Panc1 (cell line): ENCODE measurements at regions not wholly inside any gene's neighbourhood (a gene's known extent, or its start where the extent isn't known, plus 50 kb on each side); places are given as distances from the start of the nearest gene placed in this dataset.

Source experiments
- TCF7L2 ChIP-seq: IDR thresholded peaks from 2 replicates; pipeline ENCODE4 v1.6.1; 2011; ENCODE audit warnings: mild to moderate bottlenecking, low read depth, low read length, inconsistent platforms
- TF ChIP-seq, protein P1 (sequence below), 2 experiments: IDR thresholded peaks; 2 replicates each; pipeline ENCODE4 v1.6.1; 2011 to 2012; ENCODE audit warnings: low read depth in 2 of 2, control low read depth in 1 of 2, low read length in 1 of 2, mild to moderate bottlenecking in 1 of 2, moderate library complexity in 1 of 2; ENCODE audit not compliant: insufficient read depth in 1 of 2
- TF ChIP-seq, protein P2 (sequence below): fragments of 450-650 bp; IDR thresholded peaks from 2 replicates; pipeline ENCODE4 v1.5.1; 2017; ENCODE audit warnings: mild to moderate bottlenecking

DNA sequence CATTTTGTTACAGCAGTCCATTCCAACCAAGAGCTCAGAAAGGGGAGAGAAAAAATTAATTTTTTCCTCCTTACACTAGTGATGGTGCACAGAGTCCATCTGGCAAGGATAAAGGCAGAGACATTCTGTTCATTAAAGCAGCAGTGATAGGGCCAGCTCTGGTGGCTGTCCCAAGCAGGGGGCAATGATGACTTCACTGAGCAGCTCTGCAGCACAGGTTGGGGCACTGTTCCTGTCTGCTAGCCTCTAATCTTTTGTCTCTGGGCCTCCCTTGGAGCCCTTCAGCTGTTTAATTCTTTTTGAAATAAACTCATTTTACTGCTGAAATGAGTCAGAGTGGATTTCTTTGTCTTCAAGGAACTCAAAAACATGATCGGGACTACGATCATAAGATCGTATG is 200.9 kb upstream of the PLXNC1 start:
- TF ChIP-seq, protein P1, sequence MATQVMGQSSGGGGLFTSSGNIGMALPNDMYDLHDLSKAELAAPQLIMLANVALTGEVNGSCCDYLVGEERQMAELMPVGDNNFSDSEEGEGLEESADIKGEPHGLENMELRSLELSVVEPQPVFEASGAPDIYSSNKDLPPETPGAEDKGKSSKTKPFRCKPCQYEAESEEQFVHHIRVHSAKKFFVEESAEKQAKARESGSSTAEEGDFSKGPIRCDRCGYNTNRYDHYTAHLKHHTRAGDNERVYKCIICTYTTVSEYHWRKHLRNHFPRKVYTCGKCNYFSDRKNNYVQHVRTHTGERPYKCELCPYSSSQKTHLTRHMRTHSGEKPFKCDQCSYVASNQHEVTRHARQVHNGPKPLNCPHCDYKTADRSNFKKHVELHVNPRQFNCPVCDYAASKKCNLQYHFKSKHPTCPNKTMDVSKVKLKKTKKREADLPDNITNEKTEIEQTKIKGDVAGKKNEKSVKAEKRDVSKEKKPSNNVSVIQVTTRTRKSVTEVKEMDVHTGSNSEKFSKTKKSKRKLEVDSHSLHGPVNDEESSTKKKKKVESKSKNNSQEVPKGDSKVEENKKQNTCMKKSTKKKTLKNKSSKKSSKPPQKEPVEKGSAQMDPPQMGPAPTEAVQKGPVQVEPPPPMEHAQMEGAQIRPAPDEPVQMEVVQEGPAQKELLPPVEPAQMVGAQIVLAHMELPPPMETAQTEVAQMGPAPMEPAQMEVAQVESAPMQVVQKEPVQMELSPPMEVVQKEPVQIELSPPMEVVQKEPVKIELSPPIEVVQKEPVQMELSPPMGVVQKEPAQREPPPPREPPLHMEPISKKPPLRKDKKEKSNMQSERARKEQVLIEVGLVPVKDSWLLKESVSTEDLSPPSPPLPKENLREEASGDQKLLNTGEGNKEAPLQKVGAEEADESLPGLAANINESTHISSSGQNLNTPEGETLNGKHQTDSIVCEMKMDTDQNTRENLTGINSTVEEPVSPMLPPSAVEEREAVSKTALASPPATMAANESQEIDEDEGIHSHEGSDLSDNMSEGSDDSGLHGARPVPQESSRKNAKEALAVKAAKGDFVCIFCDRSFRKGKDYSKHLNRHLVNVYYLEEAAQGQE (IDR thresholded peaks at IDR 0.05; ENCODE audit: insufficient read depth in 1 of 2, low read depth in 2 of 2, low read length in 1 of 2) = no peak
- TF ChIP-seq, protein P2, sequence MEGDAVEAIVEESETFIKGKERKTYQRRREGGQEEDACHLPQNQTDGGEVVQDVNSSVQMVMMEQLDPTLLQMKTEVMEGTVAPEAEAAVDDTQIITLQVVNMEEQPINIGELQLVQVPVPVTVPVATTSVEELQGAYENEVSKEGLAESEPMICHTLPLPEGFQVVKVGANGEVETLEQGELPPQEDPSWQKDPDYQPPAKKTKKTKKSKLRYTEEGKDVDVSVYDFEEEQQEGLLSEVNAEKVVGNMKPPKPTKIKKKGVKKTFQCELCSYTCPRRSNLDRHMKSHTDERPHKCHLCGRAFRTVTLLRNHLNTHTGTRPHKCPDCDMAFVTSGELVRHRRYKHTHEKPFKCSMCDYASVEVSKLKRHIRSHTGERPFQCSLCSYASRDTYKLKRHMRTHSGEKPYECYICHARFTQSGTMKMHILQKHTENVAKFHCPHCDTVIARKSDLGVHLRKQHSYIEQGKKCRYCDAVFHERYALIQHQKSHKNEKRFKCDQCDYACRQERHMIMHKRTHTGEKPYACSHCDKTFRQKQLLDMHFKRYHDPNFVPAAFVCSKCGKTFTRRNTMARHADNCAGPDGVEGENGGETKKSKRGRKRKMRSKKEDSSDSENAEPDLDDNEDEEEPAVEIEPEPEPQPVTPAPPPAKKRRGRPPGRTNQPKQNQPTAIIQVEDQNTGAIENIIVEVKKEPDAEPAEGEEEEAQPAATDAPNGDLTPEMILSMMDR = no peak
- no peak for TF ChIP-seq TCF7L2
